GM12878 (cell line): ENCODE measurements at regions not wholly inside any gene's neighbourhood (a gene's known extent, or its start where the extent isn't known, plus 50 kb on each side); places are given as distances from the start of the nearest gene placed in this dataset.

Experiments
- BCL11A ChIP-seq: IDR thresholded peaks from 2 replicates; pipeline ENCODE4 v1.6.1; 2011; ENCODE audit warnings: low read depth, low read length
- BCL3 ChIP-seq: IDR thresholded peaks from 2 replicates; pipeline ENCODE4 v1.6.1; 2011; ENCODE audit warnings: borderline replicate concordance, low read depth, mild to moderate bottlenecking, moderate library complexity, low read length; ENCODE audit not compliant: insufficient read depth, poor library complexity, severe bottlenecking
- BHLHE40 ChIP-seq, 2 experiments: fragments of 450-650 bp in 1 of 2; IDR thresholded peaks; 2 replicates each; pipeline ENCODE4 v1.6.1; 2011 to 2017; ENCODE audit warnings: low read depth in 2 of 2, borderline replicate concordance in 1 of 2, improper control_type of control experiment in 1 of 2, low read length in 1 of 2, mild to moderate bottlenecking in 1 of 2
- CTCF ChIP-seq, 3 experiments: IDR thresholded peaks in 2 of 3; conservative IDR thresholded peaks in 1 of 3; 2 replicates each; pipeline ENCODE4 v1.5.1; 2011; ENCODE audit warnings: low read depth in 3 of 3, low read length in 3 of 3, mild to moderate bottlenecking in 3 of 3, control low read depth in 2 of 3, moderate library complexity in 2 of 3, inconsistent platforms in 1 of 3, mixed read lengths in 1 of 3; ENCODE audit not compliant: control insufficient read depth in 2 of 3, insufficient read depth in 1 of 3; ENCODE audit errors: extremely low read depth in 1 of 3
- EP300 ChIP-seq, 2 experiments: fragments of 150-350 bp in 1 of 2; IDR thresholded peaks; 2 replicates each; pipeline ENCODE4 v1.6.1; 2011 to 2012; ENCODE audit warnings: low read depth in 2 of 2, low read length in 2 of 2, borderline replicate concordance in 1 of 2, improper control_type of control experiment in 1 of 2, inconsistent platforms in 1 of 2; ENCODE audit not compliant: control insufficient read depth in 1 of 2
- EZH2 ChIP-seq: IDR thresholded peaks from 2 replicates; pipeline ENCODE4 v1.6.1; 2012; ENCODE audit warnings: low read depth, mild to moderate bottlenecking, control low read depth, inconsistent platforms, low read length, borderline replicate concordance; ENCODE audit not compliant: control insufficient read depth
- HDAC2 ChIP-seq: fragments of 200-600 bp; sonication (generic); IDR thresholded peaks from 2 replicates; pipeline ENCODE4 v1.6.1; 2017
- MLLT1 ChIP-seq: fragments of 450-650 bp; IDR thresholded peaks from 2 replicates; pipeline ENCODE4 v1.6.1; 2016; ENCODE audit warnings: mild to moderate bottlenecking
- NBN ChIP-seq: fragments of 450-650 bp; IDR thresholded peaks from 2 replicates; pipeline ENCODE4 v1.6.1; 2016
- PRDM15 ChIP-seq: fragments of 450-650 bp; formaldehyde crosslinking; IDR thresholded peaks from 2 replicates; pipeline ENCODE4 v1.4.0; 2020; ENCODE audit warnings: mild to moderate bottlenecking, moderate library complexity
- SREBF2 ChIP-seq: IDR thresholded peaks from 2 replicates; pipeline ENCODE4 v1.6.1; 2012; ENCODE audit warnings: mild to moderate bottlenecking, low read length
- TCF7 ChIP-seq: IDR thresholded peaks from 2 replicates; pipeline ENCODE4 v1.6.1; 2014; ENCODE audit warnings: antibody characterized with exemption, borderline replicate concordance
- USF2 ChIP-seq: IDR thresholded peaks from 2 replicates; pipeline ENCODE4 v1.6.1; 2011; ENCODE audit warnings: low read depth, low read length, improper control_type of control experiment, borderline replicate concordance
- ZNF274 ChIP-seq: IDR thresholded peaks from one replicate; pipeline ENCODE4 v1.8.0; 2011; ENCODE audit not compliant: insufficient read length, insufficient read depth

- no peak for TF ChIP-seq HDAC2
- TF ChIP-seq EZH2 = no peak
- no peak for TF ChIP-seq MLLT1
- no peak for TF ChIP-seq SREBF2
- no peak for TF ChIP-seq BHLHE40 (IDR thresholded peaks at IDR 0.05; ENCODE audit: borderline replicate concordance in 1 of 2, low read depth in 2 of 2, low read length in 1 of 2)
- TF ChIP-seq CTCF (IDR thresholded peaks at IDR 0.05 in 2 of 3, conservative IDR thresholded peaks at IDR 0.05 in 1 of 3; ENCODE audit: control insufficient read depth in 2 of 3, extremely low read depth in 1 of 3, insufficient read depth in 1 of 3, low read depth in 3 of 3, low read length in 3 of 3) = no peak
- no peak for TF ChIP-seq PRDM15
- TF ChIP-seq USF2 = no peak
- no peak for TF ChIP-seq BCL11A
- no peak for TF ChIP-seq NBN
- TF ChIP-seq BCL3 = no peak
- no peak for TF ChIP-seq EP300 (IDR thresholded peaks at IDR 0.05; ENCODE audit: borderline replicate concordance in 1 of 2, control insufficient read depth in 1 of 2, low read depth in 2 of 2, low read length in 2 of 2)
- TF ChIP-seq TCF7 = no peak
- no peak for TF ChIP-seq ZNF274
Measured at GRCh38 chr12:30100741-30101140, 317.0 kb upstream of the TMTC1 start.
